SJSA1 (cell line): ENCODE measurements at regions not wholly inside any gene's neighbourhood (a gene's known extent, or its start where the extent isn't known, plus 50 kb on each side); places are given as distances from the start of the nearest gene placed in this dataset.
"Not testable (repeated sequence)": the region's sequence is repeated elsewhere in the genome, so short reads cannot be mapped to it uniquely, and the experiment has no call there.

ENCODE experiments used
- DNase-seq, 2 experiments: peaks; one replicate each; pipeline ENCODE4 v3.0.0-alpha.2; 2015 to 2020; ENCODE audit warnings: low spot score in 2 of 2, low read depth in 1 of 2
- H3K27ac ChIP-seq: fragments of 250-450 bp; sonication (Bioruptor Pico); 2 replicates; pipeline ENCODE4 v1.5.1; 2020; ENCODE audit warnings: mild to moderate bottlenecking, moderate library complexity
- H3K27me3 ChIP-seq: fragments of 250-450 bp; sonication (Bioruptor Pico); replicated peaks from 2 replicates; pipeline ENCODE4 v1.5.1; 2020; ENCODE audit warnings: mild to moderate bottlenecking, moderate library complexity
- H3K36me3 ChIP-seq: fragments of 250-450 bp; sonication (Bioruptor Pico); 2 replicates; pipeline ENCODE4 v1.5.1; 2020; ENCODE audit warnings: mild to moderate bottlenecking
- H3K4me1 ChIP-seq: fragments of 250-450 bp; sonication (Bioruptor Pico); replicated peaks from 2 replicates; pipeline ENCODE4 v1.6.1; 2021; ENCODE audit warnings: mild to moderate bottlenecking
- H3K4me3 ChIP-seq: fragments of 250-450 bp; sonication (Bioruptor Pico); 2 replicates; pipeline ENCODE4 v1.5.1; 2020; ENCODE audit warnings: mild to moderate bottlenecking
- H3K9me3 ChIP-seq: fragments of 250-450 bp; sonication (Bioruptor Pico); replicated peaks from 2 replicates; pipeline ENCODE4 v1.5.1; 2020; ENCODE audit warnings: mild to moderate bottlenecking

DNA sequence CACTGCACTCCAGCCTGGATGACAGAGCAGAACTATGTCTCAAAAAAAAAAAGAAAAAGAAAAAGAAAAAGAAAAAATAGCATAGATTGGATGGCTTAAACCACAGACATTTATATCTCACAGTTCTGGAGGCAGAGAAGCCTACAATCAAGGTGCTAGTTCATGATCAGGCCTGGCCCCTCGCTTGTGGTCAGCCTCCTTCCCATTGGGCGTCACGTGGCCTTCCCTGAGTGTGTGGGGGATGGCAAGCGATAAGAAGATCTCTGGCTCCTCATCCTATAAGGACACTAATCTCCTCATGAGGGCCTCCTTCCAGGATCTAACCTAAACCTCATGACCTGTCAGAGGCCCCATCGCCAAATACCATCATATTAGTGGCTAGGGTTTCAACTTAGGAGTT, 320.2 kb upstream of the SPATA31A3 start:
- not testable (repeated sequence) for H3K27me3 ChIP-seq, H3K4me3 ChIP-seq, H3K4me1 ChIP-seq, H3K27ac ChIP-seq, DNase-seq, H3K36me3 ChIP-seq, H3K9me3 ChIP-seq

DNA sequence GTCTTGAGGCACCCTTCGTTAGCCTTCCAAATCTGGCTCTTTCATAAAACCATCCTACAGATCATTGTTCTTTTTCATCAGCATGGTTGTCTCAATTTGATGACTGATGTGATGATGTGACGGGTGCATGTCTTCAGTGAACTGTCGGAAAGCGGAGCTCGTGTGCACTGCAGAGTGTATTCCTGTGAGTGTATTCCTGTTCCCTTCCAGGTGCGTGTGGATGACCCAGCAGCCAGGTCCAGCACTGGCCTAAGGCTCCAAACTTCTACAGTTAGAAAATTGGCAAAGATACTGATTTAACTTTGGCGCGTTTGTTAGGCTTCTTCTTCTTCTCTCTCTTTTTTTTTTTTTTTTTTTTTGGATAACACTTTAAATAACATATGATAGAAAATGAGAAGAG, 314.8 kb upstream of the SPATA31A3 start:
- not testable (repeated sequence) for H3K36me3 ChIP-seq, H3K4me3 ChIP-seq, H3K4me1 ChIP-seq, DNase-seq, H3K9me3 ChIP-seq, H3K27ac ChIP-seq, H3K27me3 ChIP-seq

DNA sequence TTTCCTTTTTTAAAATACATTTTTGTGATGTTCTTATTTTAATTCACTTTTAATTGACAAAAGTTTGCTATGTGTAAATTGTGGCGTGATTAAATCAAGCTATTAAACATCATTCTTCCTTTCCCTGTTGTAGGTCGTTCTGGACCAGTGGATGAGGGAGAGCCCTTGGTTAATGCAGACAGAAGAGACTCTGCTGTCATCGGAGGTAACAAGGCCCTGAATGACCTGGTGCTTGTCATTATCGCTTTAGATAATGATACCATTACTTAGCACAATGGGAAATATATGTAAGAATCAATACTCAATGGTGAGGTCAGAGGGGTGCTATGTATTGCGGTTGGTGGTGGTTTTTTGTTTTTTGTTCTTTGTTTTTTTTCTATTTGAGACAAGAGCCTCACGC, 296.4 kb upstream of the SPATA31A3 start:
- not testable (repeated sequence) for H3K27ac ChIP-seq, H3K27me3 ChIP-seq, H3K4me3 ChIP-seq, H3K36me3 ChIP-seq, H3K9me3 ChIP-seq, H3K4me1 ChIP-seq, DNase-seq

DNA sequence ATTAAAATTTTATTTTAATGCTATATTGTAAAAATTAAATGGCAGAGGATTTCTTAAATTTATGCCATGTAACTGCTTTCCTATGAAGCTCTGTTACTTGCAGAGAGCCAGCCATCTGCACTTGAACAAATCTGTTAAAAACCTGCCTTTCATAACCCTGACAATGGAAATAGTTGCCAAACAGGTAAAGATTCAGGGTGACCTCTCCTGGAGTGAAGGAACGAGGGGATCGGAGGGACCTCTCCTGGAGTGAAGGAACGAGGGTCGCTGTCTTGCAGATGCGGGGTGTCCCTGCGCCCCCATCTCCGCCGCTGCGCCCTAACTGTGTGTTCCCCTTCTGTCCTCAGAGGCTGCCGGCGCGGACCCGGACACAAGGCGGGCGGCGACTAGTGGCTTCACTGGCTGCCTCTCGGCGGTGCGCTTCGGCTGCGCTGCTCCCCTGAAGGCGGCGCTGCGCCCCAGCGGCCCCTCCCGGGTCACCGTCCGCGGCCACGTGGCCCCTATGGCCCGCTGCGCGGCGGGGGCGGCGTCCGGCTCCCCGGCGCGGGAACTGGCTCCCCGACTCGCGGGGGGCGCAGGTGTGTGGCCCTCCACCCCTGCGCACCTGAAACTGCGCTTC, 295.9 kb upstream of the SPATA31A3 start:
- not testable (repeated sequence) for H3K9me3 ChIP-seq, H3K27ac ChIP-seq, H3K4me3 ChIP-seq, H3K27me3 ChIP-seq, DNase-seq, H3K4me1 ChIP-seq, H3K36me3 ChIP-seq

DNA sequence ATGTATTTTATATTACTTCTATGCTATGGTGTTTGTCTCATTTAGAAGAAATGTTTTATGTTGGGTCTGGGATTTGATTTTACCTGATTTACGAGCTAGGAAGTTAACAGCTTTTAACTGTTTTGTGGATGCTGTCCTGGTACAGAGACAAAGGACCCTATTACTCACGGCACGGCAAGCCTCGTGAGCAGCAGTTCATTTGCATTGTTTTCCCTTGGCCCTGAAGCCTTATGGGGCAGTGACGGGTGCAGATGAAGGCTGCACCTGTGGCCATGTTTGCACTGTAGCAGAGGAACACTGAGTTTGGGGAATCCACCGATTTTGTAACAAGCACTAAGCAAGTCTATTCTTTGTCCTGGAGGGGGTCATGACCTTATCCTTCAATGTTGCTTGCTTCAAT, 291.9 kb upstream of the SPATA31A3 start:
- not testable (repeated sequence) for H3K4me3 ChIP-seq, H3K27me3 ChIP-seq, DNase-seq, H3K4me1 ChIP-seq, H3K36me3 ChIP-seq, H3K27ac ChIP-seq, H3K9me3 ChIP-seq

DNA sequence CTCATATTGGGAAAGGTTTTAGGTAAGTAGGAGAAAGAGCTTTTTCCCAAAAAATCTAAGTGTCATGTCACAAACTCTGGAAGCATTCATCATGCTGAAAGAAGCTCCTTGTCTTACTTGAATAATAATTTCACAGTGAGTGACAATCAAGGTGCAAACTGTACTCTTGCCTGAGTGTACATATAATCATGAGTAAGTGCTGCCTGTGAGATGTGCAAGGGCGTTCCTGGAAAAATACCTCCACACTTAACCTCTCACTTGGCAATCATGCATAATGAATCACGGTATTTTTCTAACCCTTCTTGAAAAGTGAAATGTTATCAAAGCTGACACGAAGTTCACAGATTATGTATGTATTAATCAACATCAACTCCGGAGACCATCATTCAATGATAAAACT, 289.2 kb upstream of the SPATA31A3 start:
- H3K4me3 ChIP-seq, H3K27ac ChIP-seq, H3K27me3 ChIP-seq, H3K4me1 ChIP-seq, DNase-seq, H3K36me3 ChIP-seq, H3K9me3 ChIP-seq: not testable (repeated sequence)

DNA sequence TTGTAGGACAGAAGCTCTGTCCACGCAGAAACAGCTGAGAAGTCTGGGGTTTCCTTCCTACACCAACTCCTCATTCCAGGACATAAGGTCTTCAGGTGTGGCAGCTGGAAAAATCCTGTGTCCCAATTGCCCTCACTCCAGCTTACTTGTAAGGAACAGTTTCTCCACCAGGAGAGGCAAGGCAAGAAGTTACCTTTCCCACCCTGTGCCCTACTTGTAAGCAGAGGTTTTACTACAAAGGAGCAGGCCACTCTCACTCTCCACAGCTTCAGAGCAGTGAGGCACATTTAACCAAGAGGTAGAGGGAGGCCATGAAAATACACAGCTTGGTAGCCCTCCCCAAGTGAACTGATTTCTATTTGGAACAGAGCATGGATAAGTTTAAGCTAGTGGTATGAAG, 277.3 kb upstream of the SPATA31A3 start:
- not testable (repeated sequence) for H3K36me3 ChIP-seq, H3K4me3 ChIP-seq, H3K27ac ChIP-seq, H3K4me1 ChIP-seq, H3K27me3 ChIP-seq, DNase-seq, H3K9me3 ChIP-seq

DNA sequence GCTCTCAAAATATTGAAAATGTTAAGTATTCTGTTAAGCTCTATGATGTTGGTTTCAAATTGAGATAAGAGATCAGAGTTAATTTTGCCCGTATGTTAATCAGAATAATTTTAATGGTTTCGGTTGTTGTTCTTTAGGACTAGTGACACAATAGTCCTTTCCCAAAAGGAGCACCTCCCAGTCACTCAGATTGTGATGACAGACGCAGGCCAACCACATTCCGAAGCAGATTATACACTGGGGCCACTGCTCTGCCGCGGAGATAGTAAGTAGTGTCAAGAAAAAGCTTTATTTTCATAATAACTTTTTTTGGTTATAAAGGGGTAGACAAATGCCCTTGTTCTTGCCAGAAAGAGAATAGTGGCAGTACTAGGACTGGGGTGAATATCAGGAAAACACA, 265.5 kb upstream of the SPATA31A3 start:
- not testable (repeated sequence) for H3K27me3 ChIP-seq, H3K4me3 ChIP-seq, H3K27ac ChIP-seq, H3K36me3 ChIP-seq, DNase-seq, H3K9me3 ChIP-seq, H3K4me1 ChIP-seq

DNA sequence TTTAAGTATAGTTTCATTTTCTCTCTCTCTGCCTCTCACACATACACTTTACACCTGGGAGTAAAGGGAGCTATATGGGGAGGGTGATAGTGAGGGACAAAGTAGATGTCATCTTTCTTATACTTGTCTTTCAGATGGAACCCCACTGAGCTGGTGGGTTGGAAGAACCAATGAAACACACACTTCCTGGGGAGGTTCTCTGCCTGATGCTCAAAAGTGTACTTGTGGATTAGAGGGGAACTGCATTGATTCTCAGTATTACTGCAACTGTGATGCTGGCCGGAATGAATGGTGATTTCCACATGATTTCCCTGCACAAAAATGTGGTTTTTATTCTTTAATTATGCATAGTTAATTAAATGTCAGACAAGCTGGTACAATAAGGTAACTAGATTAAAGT, 256.6 kb upstream of the SPATA31A3 start:
- H3K36me3 ChIP-seq, DNase-seq, H3K9me3 ChIP-seq, H3K4me3 ChIP-seq, H3K4me1 ChIP-seq, H3K27ac ChIP-seq, H3K27me3 ChIP-seq: not testable (repeated sequence)

DNA sequence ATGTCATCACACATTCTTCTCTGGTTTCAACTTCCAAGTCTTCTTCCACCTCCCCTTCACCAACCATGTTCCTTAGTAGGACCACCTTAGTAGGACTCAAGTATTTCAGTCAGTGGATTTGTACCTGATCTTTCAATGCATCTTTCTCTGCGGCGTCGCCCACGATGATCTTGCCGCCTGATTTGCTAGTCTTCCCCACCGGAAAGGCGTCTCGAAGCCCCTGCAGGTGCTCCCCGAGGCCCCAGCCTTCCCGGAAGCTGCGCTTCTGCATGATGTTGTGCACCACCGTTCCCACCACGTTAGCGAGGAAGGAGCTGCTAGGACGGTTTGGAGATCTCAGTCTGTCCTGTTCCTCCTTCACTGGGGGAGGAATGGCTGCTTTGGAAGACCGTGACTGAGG, 219.7 kb upstream of the SPATA31A3 start:
- not testable (repeated sequence) for H3K4me1 ChIP-seq, H3K36me3 ChIP-seq, DNase-seq, H3K4me3 ChIP-seq, H3K27me3 ChIP-seq, H3K27ac ChIP-seq, H3K9me3 ChIP-seq

DNA sequence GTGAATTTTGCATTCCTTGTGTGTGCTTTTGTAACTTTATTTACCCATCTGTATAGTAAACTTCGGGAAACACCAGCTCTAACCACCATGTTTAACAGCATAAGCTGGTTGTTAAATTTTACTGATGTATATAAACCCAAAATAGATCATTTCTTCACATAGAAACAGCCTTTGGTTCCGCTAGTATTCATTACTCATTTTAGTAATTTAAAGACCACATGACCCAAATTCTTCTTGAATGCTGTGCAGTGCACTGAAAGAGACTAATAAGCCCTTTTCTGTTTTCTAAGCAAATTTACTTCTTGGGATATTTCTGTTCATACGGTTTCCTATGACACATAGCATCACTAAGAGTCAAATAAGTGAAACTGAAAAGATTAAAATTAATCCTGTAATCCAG, 218.5 kb upstream of the SPATA31A3 start:
- not testable (repeated sequence) for H3K27ac ChIP-seq, H3K9me3 ChIP-seq, H3K27me3 ChIP-seq, DNase-seq, H3K36me3 ChIP-seq, H3K4me3 ChIP-seq, H3K4me1 ChIP-seq

DNA sequence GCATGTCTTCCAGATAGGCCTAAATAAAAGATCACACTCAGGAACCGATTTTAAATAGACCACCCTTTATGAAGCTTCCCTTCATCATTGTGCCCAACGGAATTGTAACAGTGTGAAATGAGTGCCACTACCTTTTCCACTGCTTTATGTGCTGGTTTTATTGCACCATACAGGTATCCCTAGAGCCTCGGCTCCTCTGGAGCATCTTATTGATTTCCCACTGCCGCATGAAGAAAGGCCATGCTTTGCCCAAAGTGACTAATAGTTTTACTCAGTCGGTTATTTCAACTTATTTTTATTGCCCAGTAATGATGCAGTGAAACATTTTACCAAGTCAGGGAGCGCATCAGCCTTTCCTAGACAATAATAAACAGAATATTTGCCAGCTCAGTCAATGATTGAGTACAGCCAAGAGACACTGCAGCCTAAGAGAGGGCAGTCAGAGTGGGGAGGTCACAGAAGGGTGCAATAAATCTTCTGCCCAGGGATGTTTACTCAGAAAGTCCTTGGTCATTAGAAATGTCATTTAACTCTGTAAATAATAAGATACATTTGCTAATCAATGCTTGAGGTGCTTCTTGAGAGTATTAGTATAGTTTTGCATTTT, 216.6 kb upstream of the SPATA31A3 start:
- not testable (repeated sequence) for H3K27ac ChIP-seq, H3K9me3 ChIP-seq, H3K36me3 ChIP-seq, H3K4me3 ChIP-seq, H3K4me1 ChIP-seq, DNase-seq, H3K27me3 ChIP-seq

DNA sequence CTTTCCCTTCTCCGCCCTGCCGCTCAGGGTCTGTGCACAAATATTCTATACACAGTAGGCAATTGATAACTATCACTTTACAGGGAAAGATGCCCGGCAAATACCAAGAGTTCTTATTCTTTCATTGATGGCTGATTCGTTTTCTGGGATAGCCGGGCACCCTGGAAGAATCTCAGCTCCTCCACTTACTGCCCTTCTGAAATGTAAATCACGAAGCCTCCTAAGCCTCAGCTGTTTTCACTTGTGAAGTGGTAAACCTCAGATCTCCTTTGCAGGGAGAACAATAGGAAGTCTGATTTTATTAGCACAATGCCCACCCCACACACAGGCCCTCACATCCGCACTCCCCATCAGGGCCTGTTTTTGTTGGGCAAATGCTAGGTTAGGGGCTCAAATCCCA, 203.8 kb upstream of the SPATA31A3 start:
- H3K4me1 ChIP-seq, H3K27me3 ChIP-seq, H3K9me3 ChIP-seq, H3K27ac ChIP-seq, H3K4me3 ChIP-seq, H3K36me3 ChIP-seq, DNase-seq: not testable (repeated sequence)

DNA sequence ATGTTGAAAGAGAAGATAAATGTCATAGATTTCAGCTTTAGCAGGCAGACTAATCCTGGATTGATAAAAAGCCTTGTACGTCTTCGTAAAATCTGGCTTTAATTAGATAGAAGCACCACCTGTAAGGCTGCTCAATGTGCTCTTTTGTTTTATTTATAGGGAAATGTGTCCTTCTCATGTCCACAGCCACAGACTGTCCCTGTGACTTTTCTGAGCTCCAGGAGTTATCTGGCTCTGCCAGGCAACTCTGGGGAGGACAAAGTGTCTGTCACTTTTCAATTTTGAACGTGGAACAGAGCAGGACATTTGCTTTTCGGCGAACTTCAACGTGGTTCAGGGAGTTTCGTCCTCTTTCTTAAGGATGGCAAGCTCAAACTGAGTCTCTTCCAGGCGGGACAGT, 203.0 kb upstream of the SPATA31A3 start:
- H3K36me3 ChIP-seq, H3K27me3 ChIP-seq, H3K4me1 ChIP-seq, H3K27ac ChIP-seq, DNase-seq, H3K4me3 ChIP-seq, H3K9me3 ChIP-seq: not testable (repeated sequence)

DNA sequence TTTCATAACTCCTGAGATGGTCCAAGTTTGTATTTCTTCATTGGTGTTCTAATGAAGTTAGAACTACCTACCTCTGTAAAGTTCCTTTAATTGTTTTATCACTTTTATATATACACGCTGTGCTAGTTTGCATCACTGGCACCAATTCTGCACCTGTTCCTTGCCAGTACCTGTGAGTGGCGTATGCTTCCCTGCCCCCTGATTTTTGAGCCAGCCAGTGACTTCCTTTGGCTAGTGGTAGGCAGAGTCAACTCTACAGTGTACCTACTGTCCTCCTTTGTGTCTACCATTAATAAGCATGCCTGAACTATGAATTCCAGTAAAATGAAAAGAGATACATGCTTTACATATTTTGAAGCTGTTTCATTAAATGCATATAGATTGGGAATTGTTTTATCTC, 186.8 kb upstream of the SPATA31A3 start:
- not testable (repeated sequence) for DNase-seq, H3K27ac ChIP-seq, H3K36me3 ChIP-seq, H3K27me3 ChIP-seq, H3K4me3 ChIP-seq, H3K9me3 ChIP-seq, H3K4me1 ChIP-seq
